GM20000 (cell line): ENCODE measurements at regions not wholly inside any gene's neighbourhood (a gene's known extent, or its start where the extent isn't known, plus 50 kb on each side); places are given as distances from the start of the nearest gene placed in this dataset.

Experiments
- DNase-seq: peaks from one replicate; pipeline ENCODE4 v3.0.0; 2012; ENCODE audit warnings: low spot score
- CTCF ChIP-seq: IDR thresholded peaks from 2 replicates; pipeline ENCODE4 v1.5.1; 2012; ENCODE audit warnings: mild to moderate bottlenecking, control low read depth; ENCODE audit errors: extremely low read depth, missing control alignments

GRCh38 chr9:26458054-26458453 lies 434.5 kb downstream of the CAAP1 start:
- TF ChIP-seq CTCF = no peak

DNA sequence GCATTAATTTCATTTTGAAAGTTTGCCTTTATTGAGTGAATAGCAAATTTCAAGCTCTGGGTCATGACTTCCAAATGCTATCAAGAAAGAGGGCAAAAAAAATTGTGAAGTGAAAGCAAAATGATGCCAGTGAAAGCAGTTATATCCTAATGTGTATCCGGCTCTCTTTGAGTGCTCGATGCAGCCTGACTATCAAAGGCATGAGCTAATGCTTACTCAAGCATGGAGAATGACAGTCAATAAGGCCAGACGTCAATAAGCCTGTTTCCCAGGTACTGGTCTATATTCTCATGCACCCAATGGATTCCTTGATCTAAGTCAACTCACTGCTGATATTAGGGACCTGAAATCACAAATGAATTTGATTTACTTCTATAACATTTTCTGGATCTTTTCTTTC lies 435.5 kb downstream of the CAAP1 start:
- TF ChIP-seq CTCF = no peak
- no peak for DNase-seq

More at GRCh38 chr9:26458054-26458453, 434.5 kb downstream of the CAAP1 start:
- DNase-seq = no peak

GRCh38 chr9:26439061-26439624 lies 453.5 kb downstream of the CAAP1 start:
- DNase-seq = no peak
- TF ChIP-seq CTCF = no peak

- no peak for DNase-seq
- TF ChIP-seq CTCF = no peak
Observed at GRCh38 chr9:26437056-26437711, 455.4 kb downstream of the CAAP1 start.

- no peak for TF ChIP-seq CTCF
- no peak for DNase-seq
Observed at GRCh38 chr9:26426551-26427131, 466.0 kb downstream of the CAAP1 start.

DNA sequence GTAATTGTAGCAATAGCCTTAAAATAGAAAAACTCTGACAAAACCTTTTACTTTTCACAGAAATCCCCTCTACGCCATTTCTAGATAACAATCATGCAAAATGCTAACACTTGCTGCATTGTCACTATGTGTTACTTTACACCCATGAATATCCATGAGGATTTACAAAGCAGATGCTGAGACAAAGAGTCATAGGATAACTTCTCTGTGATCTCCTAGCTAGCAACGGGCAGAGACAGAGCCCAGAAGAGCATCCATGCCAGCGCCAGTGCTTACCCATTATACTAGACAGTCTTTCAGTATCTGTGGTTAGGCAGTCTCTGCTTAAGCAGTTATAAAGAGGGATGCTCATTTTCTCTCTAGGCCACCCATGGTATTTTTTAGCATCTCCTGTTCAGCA lies 474.1 kb downstream of the CAAP1 start:
- DNase-seq = no peak
- no peak for TF ChIP-seq CTCF

DNA sequence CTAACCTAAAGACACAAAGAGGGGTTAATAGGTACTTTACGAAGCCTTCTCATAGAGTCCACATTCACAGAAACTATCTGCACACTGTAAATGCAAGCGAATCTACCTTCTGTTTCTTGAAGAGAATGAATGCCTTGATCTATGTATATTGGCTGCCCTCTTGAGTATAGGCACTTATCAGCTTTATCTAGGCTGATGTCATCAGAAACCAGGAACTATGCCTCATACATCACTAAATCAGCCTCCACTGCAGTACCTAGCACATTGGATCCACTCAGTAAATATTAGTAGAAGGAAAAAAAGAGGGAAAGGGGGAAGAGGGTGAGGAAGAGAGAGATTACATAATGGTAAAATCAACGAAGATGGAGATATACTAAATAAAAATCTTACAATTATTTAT lies 477.1 kb downstream of the CAAP1 start:
- no peak for DNase-seq
- TF ChIP-seq CTCF = no peak
